Activated T-helper 17 cell treated with anti-CD3 and anti-CD28 coated beads, Interleukin-2, amount 50 U/mL, for 72 hours (primary cell): ENCODE measurements at regions not wholly inside any gene's neighbourhood (a gene's known extent, or its start where the extent isn't known, plus 50 kb on each side); places are given as distances from the start of the nearest gene placed in this dataset.

Experiments
- ATAC-seq: fragments of 150-1000 bp; cut with Tn5 transposase; replicated peaks from 2 replicates; pipeline ENCODE4 v1.10.0; 2021; ENCODE audit warnings: mild to moderate bottlenecking, moderate library complexity
- H3K27ac Mint-ChIP-seq: one replicate; pipeline ENCODE4 v1.8.0; 2022; ENCODE audit warnings: mixed read lengths
- H3K27me3 Mint-ChIP-seq: one replicate; pipeline ENCODE4 v1.8.0; 2022; ENCODE audit warnings: mixed read lengths
- H3K36me3 Mint-ChIP-seq: one replicate; pipeline ENCODE4 v1.8.0; 2022; ENCODE audit warnings: low read depth, mild to moderate bottlenecking, mixed read lengths
- H3K4me1 Mint-ChIP-seq: one replicate; pipeline ENCODE4 v1.8.0; 2022; ENCODE audit warnings: mixed read lengths
- H3K4me3 Mint-ChIP-seq: one replicate; pipeline ENCODE4 v1.8.0; 2022; ENCODE audit warnings: mild to moderate bottlenecking, mixed read lengths
- H3K9me3 Mint-ChIP-seq: one replicate; pipeline ENCODE4 v1.8.0; 2022; ENCODE audit warnings: mixed read lengths

GRCh38 chr6:167711768-167712730 lies 114.7 kb upstream of the AFDN start:
- Mint-ChIP-seq H3K9me3 (no peaks in the 10 kb centered on the region), H3K4me3 (no peak overlapping the region), H3K4me1 (no peaks in the 10 kb centered on the region), H3K27me3 (peaks cover 58% of the 10 kb centered on the region), H3K36me3 (no peaks in the 10 kb centered on the region), H3K27ac (no peak overlapping the region)
- no peak for ATAC-seq

- Mint-ChIP-seq H3K4me1 (no peaks in the 10 kb centered on the region), H3K27me3 (peaks cover 50% of the 10 kb centered on the region), H3K36me3 (no peaks in the 10 kb centered on the region), H3K27ac (no peak overlapping the region), H3K9me3 (no peaks in the 10 kb centered on the region), H3K4me3 (no peak overlapping the region)
- ATAC-seq = no peak
Measured at GRCh38 chr6:167712731-167713475, 113.8 kb upstream of the AFDN start.

DNA sequence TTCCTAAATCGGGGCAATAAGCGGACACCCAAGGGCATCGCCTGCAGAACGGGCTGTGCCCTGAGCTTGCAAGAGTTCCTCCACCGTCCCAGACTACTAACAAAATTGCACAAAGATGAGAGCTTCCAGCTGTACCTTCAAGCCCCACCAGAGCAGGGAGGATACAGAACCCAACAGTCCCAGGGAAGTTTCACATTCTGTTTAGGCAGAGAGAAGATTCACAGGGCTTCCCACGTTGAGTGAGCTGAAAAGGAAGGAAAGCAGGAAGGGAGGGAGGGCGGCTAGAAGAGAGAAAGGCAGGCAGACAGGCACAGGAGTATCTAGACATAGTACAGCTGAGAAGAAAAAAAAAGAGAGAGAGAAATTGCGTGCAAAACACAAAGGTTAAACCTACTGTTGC lies 112.6 kb upstream of the AFDN start:
- Mint-ChIP-seq H3K4me1 (no peaks in the 10 kb centered on the region), H3K4me3 (no peak overlapping the region), H3K36me3 (no peaks in the 10 kb centered on the region), H3K27me3 (peaks cover 47% of the 10 kb centered on the region), H3K9me3 (no peaks in the 10 kb centered on the region), H3K27ac (no peak overlapping the region)
- ATAC-seq = no peak

- H3K27me3 Mint-ChIP-seq = peaks cover 31% of the 10 kb centered on the region
- no peaks in the 10 kb centered on the region for H3K4me1 Mint-ChIP-seq
- H3K9me3 Mint-ChIP-seq = no peaks in the 10 kb centered on the region
- no peak for ATAC-seq
- no peak overlapping the region for H3K4me3 Mint-ChIP-seq
- H3K36me3 Mint-ChIP-seq = no peaks in the 10 kb centered on the region
- H3K27ac Mint-ChIP-seq = no peak overlapping the region
Measured at GRCh38 chr6:167717455-167717854, 109.3 kb upstream of the AFDN start.

DNA sequence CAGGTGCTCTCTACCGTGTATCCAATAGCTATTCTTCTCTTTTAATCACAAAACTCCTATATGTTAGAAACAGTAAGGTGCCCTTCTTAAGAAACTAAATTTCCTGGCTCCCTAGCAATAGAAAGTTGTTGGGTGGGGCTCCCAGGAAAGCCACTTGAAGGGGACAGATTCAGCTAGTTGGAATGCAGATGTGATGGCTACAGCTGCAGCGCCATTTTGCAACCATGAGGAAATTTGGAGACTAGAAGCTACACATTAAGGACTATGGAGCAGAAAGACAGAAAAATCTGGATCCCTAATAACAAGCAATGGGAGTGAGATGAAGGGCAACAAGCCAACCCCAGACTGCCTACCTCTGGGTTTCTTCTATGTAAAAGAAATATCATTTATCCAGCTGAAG lies 108.8 kb upstream of the AFDN start:
- Mint-ChIP-seq H3K36me3 (no peaks in the 10 kb centered on the region), H3K27ac (no peak overlapping the region), H3K4me1 (no peaks in the 10 kb centered on the region), H3K9me3 (no peaks in the 10 kb centered on the region), H3K27me3 (peaks cover 31% of the 10 kb centered on the region), H3K4me3 (no peak overlapping the region)
- ATAC-seq = no peak

DNA sequence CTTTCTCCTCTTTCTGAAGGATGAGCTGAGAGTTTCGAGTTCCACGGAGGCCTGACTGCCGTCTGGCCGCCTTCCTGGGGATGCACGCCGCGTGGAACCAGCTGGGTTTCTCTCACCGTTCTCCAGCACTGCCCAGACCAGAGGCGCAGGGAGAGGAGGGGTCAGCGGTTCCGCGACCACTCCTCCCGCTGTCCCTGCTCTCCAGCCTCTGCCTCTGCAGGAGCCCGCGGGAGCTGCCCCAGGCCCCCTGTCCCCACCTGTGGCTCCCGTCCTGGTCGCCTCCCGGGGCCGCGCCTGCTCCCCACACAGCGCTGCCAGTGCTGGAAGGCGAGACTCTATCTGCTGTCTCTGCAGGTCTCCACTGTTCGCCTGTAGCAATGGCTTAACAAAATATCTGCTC lies 106.8 kb upstream of the AFDN start:
- Mint-ChIP-seq H3K4me1 (no peaks in the 10 kb centered on the region), H3K27me3 (peaks cover 40% of the 10 kb centered on the region), H3K4me3 (no peak overlapping the region), H3K36me3 (no peaks in the 10 kb centered on the region), H3K9me3 (no peaks in the 10 kb centered on the region), H3K27ac (no peak overlapping the region)
- no peak for ATAC-seq

DNA sequence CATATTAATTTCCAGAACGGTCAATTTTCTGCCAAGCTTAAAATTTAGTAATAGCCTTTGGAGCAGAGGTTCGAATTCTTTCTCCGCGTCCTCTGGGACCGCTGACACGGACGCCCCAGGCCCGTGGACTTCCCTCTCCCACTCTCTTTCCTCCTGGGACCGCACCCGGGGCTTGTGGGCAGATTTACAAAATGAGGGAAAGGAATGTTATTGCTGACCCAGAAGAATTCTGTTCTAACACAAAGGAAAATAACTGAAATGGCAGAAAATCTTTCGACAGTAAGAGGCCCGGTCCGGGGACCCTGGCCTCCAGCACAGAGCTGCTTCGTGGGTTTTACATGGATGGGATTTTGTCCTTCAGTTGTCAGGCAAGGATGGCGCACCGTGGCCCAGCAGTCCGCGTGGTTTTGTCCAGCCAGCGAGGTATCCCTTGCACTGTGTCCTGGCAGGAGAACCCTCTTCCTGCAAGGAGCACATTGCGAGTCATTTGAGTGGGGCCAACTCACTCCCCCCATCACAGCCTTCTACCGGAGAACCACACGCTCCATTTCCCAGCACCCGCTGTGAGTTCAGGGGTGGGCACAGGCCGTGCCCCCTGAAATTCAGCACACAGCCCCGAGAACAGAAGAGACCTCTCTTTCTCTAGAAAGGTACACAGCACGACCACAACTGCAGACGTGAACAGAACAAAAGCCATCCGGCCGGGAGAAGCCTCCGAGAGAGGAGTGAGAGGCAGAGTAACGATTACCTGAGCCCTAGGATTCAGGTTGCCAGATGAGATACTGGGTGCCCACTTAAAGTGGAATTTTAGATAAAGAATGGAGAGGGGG lies 106.0 kb upstream of the AFDN start:
- Mint-ChIP-seq H3K27ac (no peak overlapping the region), H3K4me3 (no peak overlapping the region), H3K36me3 (no peaks in the 10 kb centered on the region), H3K4me1 (no peaks in the 10 kb centered on the region), H3K27me3 (peaks cover 40% of the 10 kb centered on the region), H3K9me3 (no peaks in the 10 kb centered on the region)
- no peak for ATAC-seq

DNA sequence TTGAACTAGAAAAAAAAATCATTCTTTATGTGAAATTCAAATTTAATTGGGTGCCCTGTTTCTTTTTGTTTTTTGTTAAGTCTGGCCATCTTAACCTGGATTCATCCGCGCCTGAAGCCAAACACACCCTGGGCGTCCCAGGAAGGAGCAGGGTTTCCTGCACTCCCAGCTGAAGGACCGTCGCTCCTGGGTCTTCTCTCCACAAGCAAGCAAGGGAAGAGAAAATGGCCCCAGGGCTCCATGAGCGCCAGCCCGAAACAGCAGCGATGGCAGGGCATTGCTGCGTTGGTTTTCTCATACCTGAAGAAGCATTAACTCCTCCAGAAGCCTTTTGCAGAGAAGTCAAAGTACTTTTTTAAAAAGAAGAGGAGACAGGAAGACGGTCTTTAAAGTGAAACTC lies 105.4 kb upstream of the AFDN start:
- H3K36me3 Mint-ChIP-seq = no peaks in the 10 kb centered on the region
- ATAC-seq = no peak
- no peak overlapping the region for H3K4me3 Mint-ChIP-seq
- H3K4me1 Mint-ChIP-seq = no peaks in the 10 kb centered on the region
- H3K27ac Mint-ChIP-seq = no peak overlapping the region
- H3K27me3 Mint-ChIP-seq = peaks cover 41% of the 10 kb centered on the region
- no peaks in the 10 kb centered on the region for H3K9me3 Mint-ChIP-seq

GRCh38 chr6:167722634-167723309 lies 103.9 kb upstream of the AFDN start:
- H3K36me3 Mint-ChIP-seq = no peaks in the 10 kb centered on the region
- ATAC-seq = no peak
- no peaks in the 10 kb centered on the region for H3K9me3 Mint-ChIP-seq
- no peaks in the 10 kb centered on the region for H3K4me1 Mint-ChIP-seq
- H3K4me3 Mint-ChIP-seq = no peak overlapping the region
- peaks cover 40% of the 10 kb centered on the region for H3K27me3 Mint-ChIP-seq
- H3K27ac Mint-ChIP-seq = no peak overlapping the region

DNA sequence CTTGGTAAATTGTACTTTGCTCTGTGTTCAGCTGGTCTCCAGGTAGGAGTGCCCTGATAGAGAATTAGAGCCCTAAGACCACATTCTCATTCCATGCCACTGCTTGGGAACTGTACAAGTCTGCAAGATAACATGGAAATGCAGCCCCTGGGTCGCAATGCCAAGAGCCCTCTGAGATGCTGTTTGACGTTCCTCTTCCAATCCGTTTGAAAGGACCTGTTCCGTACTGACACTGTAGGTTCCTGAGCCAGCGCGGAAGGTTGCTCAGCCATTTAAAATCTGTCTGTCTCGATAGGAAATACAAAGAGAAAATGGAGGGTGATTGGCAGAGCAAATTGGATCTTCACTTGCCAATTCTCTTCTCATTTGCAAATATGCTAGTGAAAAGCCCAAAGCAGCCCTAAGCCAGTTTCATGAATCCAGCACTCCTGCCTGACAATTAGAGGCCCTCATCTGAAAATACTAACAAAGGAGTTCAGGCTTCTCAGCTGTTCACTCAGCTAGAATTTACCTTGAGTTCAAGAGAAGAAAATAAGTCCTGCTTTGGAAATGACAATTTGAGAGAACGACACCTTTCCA lies 100.6 kb upstream of the AFDN start:
- no peak for ATAC-seq
- H3K36me3 Mint-ChIP-seq = no peaks in the 10 kb centered on the region
- H3K27me3 Mint-ChIP-seq = peaks cover 30% of the 10 kb centered on the region
- H3K27ac Mint-ChIP-seq = no peak overlapping the region
- H3K9me3 Mint-ChIP-seq = no peaks in the 10 kb centered on the region
- H3K4me3 Mint-ChIP-seq = no peak overlapping the region
- no peaks in the 10 kb centered on the region for H3K4me1 Mint-ChIP-seq

GRCh38 chr6:167730441-167730840 lies 96.3 kb upstream of the AFDN start:
- Mint-ChIP-seq H3K36me3 (no peaks in the 10 kb centered on the region), H3K4me1 (no peaks in the 10 kb centered on the region), H3K9me3 (no peaks in the 10 kb centered on the region), H3K27me3 (peaks cover 14% of the 10 kb centered on the region), H3K27ac (no peak overlapping the region), H3K4me3 (no peak overlapping the region)
- ATAC-seq = no peak

- H3K27ac Mint-ChIP-seq = no peak overlapping the region
- H3K4me1 Mint-ChIP-seq = no peaks in the 10 kb centered on the region
- H3K9me3 Mint-ChIP-seq = no peaks in the 10 kb centered on the region
- no peak for ATAC-seq
- H3K4me3 Mint-ChIP-seq = no peak overlapping the region
- H3K27me3 Mint-ChIP-seq = peaks cover 11% of the 10 kb centered on the region
- H3K36me3 Mint-ChIP-seq = no peaks in the 10 kb centered on the region
Measured at GRCh38 chr6:167731216-167731615, 95.5 kb upstream of the AFDN start.

GRCh38 chr6:167731731-167732422 lies 94.8 kb upstream of the AFDN start:
- no peaks in the 10 kb centered on the region for H3K9me3 Mint-ChIP-seq
- H3K4me1 Mint-ChIP-seq = no peaks in the 10 kb centered on the region
- peaks cover 11% of the 10 kb centered on the region for H3K27me3 Mint-ChIP-seq
- H3K36me3 Mint-ChIP-seq = no peaks in the 10 kb centered on the region
- no peak for ATAC-seq
- no peak overlapping the region for H3K27ac Mint-ChIP-seq
- H3K4me3 Mint-ChIP-seq = no peak overlapping the region
